Tongue (tissue), 1 donor: ENCODE measurements at regions not wholly inside any gene's neighbourhood (a gene's known extent, or its start where the extent isn't known, plus 50 kb on each side); places are given as distances from the start of the nearest gene placed in this dataset.
A peak's percentile ranks its signal among the peaks of the same experiment; 100 is the strongest.

ENCODE experiments used
- DNase-seq: peaks from one replicate; pipeline ENCODE4 v3.0.0-alpha.2; 2015

DNA sequence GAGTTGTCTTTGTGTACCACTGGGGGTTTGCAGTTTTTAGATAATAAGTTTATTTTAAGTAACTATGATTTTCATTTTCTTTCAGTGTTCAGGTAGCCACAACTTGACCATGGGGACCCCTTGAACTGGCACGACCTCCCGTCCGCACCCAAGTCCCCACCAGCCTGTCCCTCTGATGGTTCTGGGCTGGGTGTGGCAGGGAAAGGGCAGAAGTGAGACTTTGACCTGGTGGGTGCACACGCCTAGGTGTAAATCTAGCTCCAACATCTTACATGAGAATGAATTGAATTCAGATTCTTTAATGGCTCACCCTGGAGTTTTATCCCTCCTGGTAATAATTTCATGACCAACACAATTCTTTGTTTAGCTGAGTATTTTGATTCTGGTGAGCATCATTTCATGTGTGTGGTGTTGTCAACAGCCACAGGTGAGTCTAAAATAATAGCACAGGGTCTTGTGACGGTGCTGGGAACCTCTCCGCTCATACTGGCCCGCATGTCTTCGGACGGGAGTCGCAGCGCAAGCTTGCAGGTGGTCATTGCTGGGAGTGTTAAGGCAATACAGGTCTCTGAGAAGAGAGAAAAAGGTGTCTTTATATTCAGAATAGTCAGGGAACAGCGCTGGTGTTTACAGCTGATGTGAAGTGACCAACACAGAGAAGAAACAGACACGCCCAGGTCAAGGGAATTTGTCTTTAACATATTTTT lies 50.8 kb upstream of the POFUT2 start:
- no peak for DNase-seq

DNA sequence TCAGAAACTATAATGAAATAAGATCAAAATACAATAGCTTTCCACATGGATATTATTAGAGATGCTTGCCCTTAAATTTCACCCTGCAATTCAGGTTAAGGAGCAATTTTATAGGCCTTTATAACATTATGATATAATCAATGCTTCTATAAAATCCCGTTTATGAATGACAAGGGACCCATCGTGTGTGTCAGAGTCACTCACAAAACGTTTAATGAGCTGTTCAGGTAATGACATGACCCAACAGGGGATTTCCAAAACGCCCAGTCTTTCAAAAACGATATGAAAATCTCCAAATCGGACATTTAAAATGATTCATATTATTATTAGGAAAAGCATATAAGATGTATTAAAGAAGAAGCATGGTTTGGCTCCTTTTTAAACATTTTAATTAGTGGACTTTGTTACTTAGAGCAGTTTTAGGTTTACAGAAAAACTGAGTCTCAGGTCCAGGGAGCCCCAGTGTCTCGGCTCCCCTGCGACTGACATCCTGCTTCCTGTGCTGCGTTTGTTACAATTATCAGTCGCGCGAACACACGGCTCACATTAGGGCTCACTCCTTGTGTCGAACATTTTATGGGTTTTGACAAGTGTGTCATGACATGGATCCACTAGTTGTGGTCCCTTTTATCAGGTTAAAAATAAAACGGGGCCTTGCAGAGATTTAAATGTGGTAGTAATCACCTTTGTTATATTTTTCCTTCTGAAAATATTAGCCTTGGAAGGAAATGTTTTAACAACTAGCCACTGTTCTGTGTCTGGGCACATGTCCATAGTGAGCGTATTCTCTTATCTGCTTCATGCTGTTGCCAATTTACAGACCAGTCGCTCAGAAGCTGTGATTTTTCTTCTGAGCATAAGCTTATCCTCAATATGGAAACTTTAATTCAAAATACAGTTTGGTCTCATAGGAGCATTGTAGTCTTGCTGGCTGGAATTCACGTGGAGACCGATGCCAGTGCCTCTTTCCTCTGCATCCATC lies 52.0 kb upstream of the POFUT2 start:
- no peak for DNase-seq

- DNase-seq, result no peak
Observed at GRCh38 chr21:45340515-45340914, 52.8 kb upstream of the POFUT2 start.

DNA sequence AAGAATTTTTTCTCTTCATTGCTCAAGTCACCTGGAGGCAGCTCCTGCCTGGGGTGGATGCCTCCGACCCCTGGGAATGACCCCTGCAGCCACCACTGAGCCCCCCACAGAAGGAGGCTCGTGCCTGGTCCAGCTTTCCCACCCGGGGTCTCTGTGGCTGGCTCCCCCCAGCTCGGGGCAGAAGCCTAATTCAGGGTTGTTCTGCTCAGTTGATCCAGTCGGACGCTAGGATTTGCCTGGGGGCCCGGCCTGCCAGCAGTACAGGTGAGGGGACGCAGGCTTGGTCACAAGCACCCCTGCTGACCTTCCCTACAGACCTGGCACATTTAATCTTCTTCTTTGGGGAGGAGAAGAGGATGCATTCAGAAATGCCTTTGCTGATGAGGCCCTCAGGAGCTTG lies 53.6 kb upstream of the POFUT2 start:
- DNase-seq, result peak; percentile 4

DNA sequence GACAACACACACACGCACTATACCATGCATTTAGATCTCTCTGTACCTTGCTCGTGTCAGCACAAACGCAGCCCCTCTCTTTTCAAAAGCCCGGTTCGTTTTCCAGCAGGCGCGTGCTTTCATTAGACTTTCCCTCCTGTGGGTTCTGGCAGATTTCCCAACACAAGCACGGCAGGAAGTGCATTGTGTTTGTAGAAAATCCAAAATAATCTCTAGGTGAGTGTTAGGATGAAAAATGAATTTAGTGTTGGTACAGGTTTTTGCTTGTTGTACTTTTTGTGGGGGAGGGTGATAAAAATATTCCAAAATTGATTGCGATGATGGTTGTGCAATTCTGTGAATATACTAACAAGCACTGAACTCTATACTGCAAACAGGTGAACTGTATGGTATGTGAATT lies 54.1 kb upstream of the POFUT2 start:
- DNase-seq, result peak; percentile 65

DNA sequence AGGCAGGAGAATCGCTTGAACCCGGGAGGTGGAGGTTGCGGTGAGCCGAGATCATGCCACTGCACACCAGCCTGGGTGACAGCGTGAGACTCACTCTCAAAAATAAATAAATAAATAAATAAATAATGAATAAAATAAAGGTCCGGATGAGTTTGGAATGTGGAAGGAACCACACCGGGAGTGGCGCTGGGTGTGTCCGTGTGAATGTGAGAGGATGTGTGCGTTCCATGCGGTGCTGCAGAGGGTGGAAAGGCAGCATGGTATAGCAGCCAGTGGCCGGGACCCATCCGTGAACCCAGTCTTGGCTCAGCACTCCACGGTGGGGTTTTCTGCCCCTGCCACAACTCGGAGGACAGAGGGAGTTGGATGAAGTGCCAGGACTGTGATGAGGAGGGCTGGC lies 56.2 kb upstream of the POFUT2 start:
- DNase-seq, result no peak

DNA sequence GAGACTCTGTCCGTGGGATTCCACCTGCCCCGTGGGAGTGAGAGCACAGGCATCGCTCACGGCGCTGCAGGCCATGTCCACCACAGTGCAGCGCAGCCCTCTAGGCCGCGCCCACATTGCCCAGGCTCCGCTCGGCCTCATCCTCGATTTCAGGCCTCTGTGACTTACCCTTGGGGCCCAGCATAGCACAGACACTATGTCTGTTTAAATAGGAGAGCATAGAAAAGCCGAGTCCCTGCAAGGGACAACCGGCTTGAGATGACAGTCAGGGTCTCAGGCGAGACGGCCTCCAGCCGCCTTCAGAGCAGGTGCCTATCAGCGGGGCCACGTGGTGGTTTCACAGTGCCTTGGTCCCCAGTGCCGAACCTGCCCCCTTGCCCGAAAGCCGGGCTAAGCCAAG lies 56.9 kb upstream of the POFUT2 start:
- no peak for DNase-seq

DNA sequence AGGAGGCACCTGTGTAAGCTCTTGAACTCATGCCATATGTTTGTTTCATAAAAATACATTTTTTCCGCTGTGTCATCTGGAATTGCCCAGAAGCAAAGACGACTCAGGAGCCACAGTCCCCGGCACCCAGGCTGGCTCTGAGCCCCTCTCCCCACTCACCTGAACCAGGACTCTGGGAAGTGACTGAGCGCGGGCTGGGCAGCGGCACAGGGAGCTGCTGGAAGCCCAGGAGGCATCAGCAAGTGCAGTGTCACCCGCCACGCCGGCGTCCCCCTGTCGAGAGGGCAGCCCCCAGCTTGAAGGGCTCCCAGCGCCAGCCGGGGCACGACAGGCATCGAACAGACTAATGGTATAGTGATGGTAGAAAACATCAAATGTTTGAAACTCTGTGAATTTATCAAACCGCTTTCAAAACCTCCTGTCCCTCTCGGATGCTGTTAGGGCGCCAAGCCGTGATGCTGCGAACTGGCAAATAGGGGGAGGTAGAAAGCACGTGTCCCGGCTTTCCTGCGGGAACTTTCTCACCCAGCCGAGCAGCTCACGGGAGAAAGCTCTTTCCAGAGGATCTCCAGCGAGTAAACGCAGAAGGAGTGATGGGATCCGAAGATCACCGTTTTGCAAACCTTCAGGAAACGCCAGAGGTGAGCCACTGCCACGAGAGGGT lies 57.8 kb upstream of the COL18A1 start:
- peak; percentile 43 for DNase-seq

GRCh38 chr21:45347712-45348499 lies 57.1 kb upstream of the COL18A1 start:
- DNase-seq, result peak; percentile 1

DNA sequence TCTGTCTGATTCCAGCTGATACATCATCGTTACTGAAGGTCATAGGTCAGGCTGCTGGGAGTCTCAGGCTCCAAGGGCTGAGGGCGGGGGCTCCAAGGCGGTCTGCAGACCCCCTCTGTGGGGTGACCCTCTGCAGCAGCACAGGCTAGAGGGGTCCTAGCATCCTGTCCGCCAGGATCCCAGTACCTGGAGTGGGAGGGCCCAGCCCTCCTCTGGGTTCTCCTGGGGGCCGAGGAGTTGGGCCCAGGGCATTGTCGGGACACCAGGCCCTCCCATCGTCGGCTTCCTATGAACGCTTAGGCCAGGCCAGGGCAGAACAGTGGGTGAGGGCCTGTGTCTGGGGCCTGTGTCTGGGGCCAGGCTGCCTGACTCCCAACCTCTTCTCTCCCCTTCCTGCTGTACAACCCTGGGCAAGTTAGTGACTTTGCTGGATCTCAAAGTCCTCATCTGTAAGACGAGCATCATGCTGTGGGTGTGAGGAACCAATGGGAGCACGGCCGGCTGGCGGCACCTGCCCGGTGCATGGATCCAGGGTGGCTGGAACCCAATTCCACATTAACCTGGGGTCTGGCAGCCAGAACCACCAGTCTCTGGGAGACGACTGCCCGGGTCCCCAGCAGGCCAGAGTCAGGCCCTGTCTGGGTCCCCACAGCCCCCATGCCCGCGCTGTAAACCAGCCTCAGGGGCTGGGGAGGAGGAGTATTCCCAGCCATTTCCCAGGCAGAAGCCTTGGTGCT lies 56.2 kb upstream of the COL18A1 start:
- DNase-seq, result no peak

DNA sequence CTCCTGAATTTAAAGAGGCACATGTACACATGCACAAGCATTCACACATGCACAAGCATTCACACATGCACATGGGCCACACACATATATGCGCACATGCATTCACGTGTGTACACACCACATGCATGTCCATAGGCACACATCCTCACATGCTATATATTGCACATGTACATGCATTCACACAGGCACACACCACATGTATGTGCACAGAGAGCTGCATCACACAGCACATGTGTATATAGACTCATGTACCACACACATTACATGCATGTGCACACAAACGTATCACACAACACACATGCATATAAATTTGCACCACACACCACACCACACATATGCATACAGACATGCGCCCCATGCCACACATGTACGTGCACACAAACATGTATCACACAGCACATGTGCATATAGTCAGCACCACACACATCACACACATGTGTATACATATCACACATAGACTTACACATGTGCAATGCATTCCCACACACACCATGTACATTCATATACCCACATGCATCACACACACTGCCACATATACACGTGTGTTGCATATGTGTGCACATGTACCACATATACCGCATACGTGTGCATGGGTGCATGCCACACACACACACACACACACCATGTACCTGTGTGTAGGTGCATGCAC lies 54.6 kb upstream of the COL18A1 start:
- DNase-seq, result no peak

GRCh38 chr21:45351061-45351460 lies 53.9 kb upstream of the COL18A1 start:
- DNase-seq, result no peak

GRCh38 chr21:45351526-45352275 lies 53.3 kb upstream of the COL18A1 start:
- DNase-seq, result no peak

GRCh38 chr21:45352621-45353139 lies 52.3 kb upstream of the COL18A1 start:
- DNase-seq, result no peak

DNA sequence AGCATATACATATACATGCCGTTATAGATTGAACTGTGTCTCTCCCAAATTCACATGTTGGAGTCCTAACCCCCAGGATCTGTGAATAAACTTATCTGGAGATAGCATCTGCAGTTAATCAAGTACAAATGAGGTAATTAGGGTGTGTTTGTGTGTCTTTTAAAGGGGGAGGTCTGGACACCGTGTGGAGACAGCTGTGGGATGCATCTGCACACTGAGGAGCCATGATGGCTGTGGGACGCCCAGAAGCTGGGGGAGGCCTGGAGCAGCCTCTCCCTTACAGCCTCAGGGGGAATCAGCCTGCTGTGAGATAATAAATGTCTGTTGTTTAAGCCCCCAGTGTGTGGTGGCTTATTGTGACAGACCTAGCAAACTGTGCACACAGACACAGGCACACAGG lies 51.8 kb upstream of the COL18A1 start:
- peak; percentile 64 for DNase-seq

- no peak for DNase-seq
Observed at GRCh38 chr21:45354970-45355369, 50.0 kb upstream of the COL18A1 start.
